ENCODE measurements at regions not wholly inside any gene's neighbourhood (a gene's known extent, or its start where the extent isn't known, plus 50 kb on each side); places are given as distances from the start of the nearest gene placed in this dataset.

DNA sequence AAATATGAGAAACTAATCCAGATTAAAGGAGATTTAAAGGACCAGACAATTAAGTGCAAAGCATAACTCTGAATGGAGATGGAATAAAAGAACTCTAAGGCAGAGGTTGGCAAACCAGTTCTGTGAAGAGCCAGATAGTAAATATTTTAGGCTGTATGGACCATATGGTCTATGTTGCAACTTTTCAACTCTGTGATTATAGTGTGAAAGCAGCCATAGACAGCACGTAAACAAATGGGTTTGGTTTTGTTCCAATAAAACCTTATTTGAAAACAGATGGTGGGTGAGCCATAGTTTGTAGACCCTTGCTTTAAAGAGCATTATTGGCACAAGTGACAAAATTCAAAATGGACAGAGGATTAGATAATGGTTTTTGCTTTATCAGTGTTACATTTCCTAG is 884.1 kb downstream of the CCSER2 start:
- TF ChIP-seq POLR2A (IDR thresholded peaks at IDR 0.05): no peak
- TF ChIP-seq, protein P1, sequence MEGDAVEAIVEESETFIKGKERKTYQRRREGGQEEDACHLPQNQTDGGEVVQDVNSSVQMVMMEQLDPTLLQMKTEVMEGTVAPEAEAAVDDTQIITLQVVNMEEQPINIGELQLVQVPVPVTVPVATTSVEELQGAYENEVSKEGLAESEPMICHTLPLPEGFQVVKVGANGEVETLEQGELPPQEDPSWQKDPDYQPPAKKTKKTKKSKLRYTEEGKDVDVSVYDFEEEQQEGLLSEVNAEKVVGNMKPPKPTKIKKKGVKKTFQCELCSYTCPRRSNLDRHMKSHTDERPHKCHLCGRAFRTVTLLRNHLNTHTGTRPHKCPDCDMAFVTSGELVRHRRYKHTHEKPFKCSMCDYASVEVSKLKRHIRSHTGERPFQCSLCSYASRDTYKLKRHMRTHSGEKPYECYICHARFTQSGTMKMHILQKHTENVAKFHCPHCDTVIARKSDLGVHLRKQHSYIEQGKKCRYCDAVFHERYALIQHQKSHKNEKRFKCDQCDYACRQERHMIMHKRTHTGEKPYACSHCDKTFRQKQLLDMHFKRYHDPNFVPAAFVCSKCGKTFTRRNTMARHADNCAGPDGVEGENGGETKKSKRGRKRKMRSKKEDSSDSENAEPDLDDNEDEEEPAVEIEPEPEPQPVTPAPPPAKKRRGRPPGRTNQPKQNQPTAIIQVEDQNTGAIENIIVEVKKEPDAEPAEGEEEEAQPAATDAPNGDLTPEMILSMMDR (IDR thresholded peaks at IDR 0.05): no peak
- no peak overlapping the region for H3K27ac ChIP-seq
- intact Hi-C loops (cut with DNase I): no loop called here
- DNase-seq (no peak), ATAC-seq (no peak)
- H3K27me3 ChIP-seq: no peaks in the 10 kb centered on the region
- no peaks in the 10 kb centered on the region for H3K4me1 ChIP-seq
- no peak overlapping the region for H3K4me3 ChIP-seq
- 35 to 87% methylated on average over 1 of the region's 1 CpG for WGBS, 2 donors
- H3K9me3 ChIP-seq: no peaks in the 10 kb centered on the region
- H3K36me3 ChIP-seq (replicated peaks in 1 of 2; ENCODE audit: insufficient read depth in 1 of 2, low read depth in 2 of 2): no peaks in the 10 kb centered on the region

DNA sequence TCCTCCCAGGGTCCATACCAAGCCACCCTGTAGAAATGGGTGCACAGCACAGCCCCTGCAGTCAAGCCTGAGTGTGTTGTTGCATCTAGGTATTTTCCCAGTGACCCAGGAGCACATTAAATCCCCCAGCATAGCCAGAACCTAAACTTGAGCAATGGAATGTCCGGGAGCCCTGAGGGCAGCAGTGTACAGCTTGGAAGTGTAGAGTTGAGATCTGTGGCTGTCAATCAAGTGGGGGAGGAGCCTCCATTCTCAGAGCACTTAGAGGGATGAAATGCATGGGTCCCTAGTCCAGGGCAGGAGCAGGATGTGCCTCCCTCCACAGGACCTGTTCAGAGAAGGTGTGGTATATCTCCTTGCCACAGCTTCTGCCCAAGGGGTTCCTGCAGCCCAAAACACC is 885.1 kb downstream of the CCSER2 start:
- no peak for DNase-seq
- no peak overlapping the region for H3K4me3 ChIP-seq
- intact Hi-C loops (cut with DNase I): no loop called here
- TF ChIP-seq, protein P1 (IDR thresholded peaks at IDR 0.05): no peak
- TF ChIP-seq POLR2A (IDR thresholded peaks at IDR 0.05): no peak
- H3K27me3 ChIP-seq: no peaks in the 10 kb centered on the region
- no peaks in the 10 kb centered on the region for H3K36me3 ChIP-seq (replicated peaks in 1 of 2; ENCODE audit: insufficient read depth in 1 of 2, low read depth in 2 of 2)
- 100% methylated on average over 1 of the region's 1 CpG; no CpG with 5 or more reads in 1 of the 2 donors for WGBS, 2 donors
- no peak for ATAC-seq
- no peaks in the 10 kb centered on the region for H3K4me1 ChIP-seq
- H3K27ac ChIP-seq: no peak overlapping the region
- H3K9me3 ChIP-seq: no peaks in the 10 kb centered on the region

DNA sequence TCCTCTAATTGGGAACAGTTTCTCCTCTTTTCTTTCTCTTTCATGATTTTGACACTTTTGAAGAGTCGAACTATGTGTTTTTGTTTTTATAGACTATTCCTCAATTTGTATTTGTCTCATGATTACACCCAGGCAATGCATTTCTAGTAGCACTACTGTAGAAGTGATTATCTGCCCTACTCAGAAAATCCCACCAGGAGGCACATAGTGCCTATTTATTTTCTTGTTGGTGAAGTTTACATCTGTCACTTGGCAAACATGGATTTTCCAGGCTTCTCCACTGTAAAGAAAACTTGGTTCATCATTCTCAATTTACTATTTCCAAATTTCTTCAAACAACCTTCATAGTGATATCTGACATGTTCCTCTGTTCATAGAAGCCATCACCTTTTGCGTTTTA is 893.9 kb downstream of the CCSER2 start:
- H3K4me1 ChIP-seq: peaks cover 6% of the 10 kb centered on the region
- no peak for ATAC-seq
- 72 to 88% methylated on average over 2 of the region's 2 CpGs for WGBS, 2 donors
- H3K9me3 ChIP-seq: no peaks in the 10 kb centered on the region
- no peaks in the 10 kb centered on the region for H3K36me3 ChIP-seq (replicated peaks in 1 of 2; ENCODE audit: insufficient read depth in 1 of 2, low read depth in 2 of 2)
- no peaks in the 10 kb centered on the region for H3K27me3 ChIP-seq
- no peak overlapping the region for H3K4me3 ChIP-seq
- DNase-seq: no peak
- intact Hi-C loops (cut with DNase I): no loop called here
- no peak overlapping the region for H3K27ac ChIP-seq
- TF ChIP-seq, protein P1 (IDR thresholded peaks at IDR 0.05): no peak
- no peak for TF ChIP-seq POLR2A (IDR thresholded peaks at IDR 0.05)

- TF ChIP-seq POLR2A (IDR thresholded peaks at IDR 0.05): no peak
- TF ChIP-seq, protein P1 (IDR thresholded peaks at IDR 0.05): no peak
- H3K4me3 ChIP-seq: no peak overlapping the region
- intact Hi-C loops (cut with DNase I): no loop called here
- WGBS, 2 donors: 20 to 28% methylated on average over 6 of the region's 6 CpGs
- no peak overlapping the region for H3K27ac ChIP-seq
- peaks cover 6% of the 10 kb centered on the region for H3K4me1 ChIP-seq
- H3K27me3 ChIP-seq: no peaks in the 10 kb centered on the region
- no peaks in the 10 kb centered on the region for H3K36me3 ChIP-seq (replicated peaks in 1 of 2; ENCODE audit: insufficient read depth in 1 of 2, low read depth in 2 of 2)
- no peak for ATAC-seq
- no peaks in the 10 kb centered on the region for H3K9me3 ChIP-seq
- no peak for DNase-seq
These were observed 896.1 kb downstream of the CCSER2 start for GRCh38 chr10:85224366-85224940.

GRCh38 chr10:85225311-85225710 is 896.9 kb downstream of the CCSER2 start:
- no peak overlapping the region for H3K27ac ChIP-seq
- no peaks in the 10 kb centered on the region for H3K27me3 ChIP-seq
- DNase-seq (no peak), ATAC-seq (no peak)
- H3K9me3 ChIP-seq: no peaks in the 10 kb centered on the region
- H3K4me3 ChIP-seq: no peak overlapping the region
- peaks cover 6% of the 10 kb centered on the region for H3K4me1 ChIP-seq
- no peaks in the 10 kb centered on the region for H3K36me3 ChIP-seq (replicated peaks in 1 of 2; ENCODE audit: insufficient read depth in 1 of 2, low read depth in 2 of 2)
- intact Hi-C loops (cut with DNase I): no loop called here
- TF ChIP-seq, protein P1 (IDR thresholded peaks at IDR 0.05): no peak
- TF ChIP-seq POLR2A (IDR thresholded peaks at IDR 0.05): no peak
- 74 to 86% methylated on average over 2 of the region's 2 CpGs for WGBS, 2 donors
